ENCODE measurements at regions not wholly inside any gene's neighbourhood (a gene's known extent, or its start where the extent isn't known, plus 50 kb on each side); places are given as distances from the start of the nearest gene placed in this dataset.

- no peaks in the 10 kb centered on the region for H3K9me3 ChIP-seq
- no peaks in the 10 kb centered on the region for H3K36me3 ChIP-seq
- no peaks in the 10 kb centered on the region for H3K27me3 ChIP-seq
- no peak overlapping the region for H3K4me3 ChIP-seq (ENCODE audit: low read depth, low read length)
- DNase-seq = no peak
- no peak for TF ChIP-seq CTCF (IDR thresholded peaks at IDR 0.05; ENCODE audit: low read depth, low read length)
- no peaks in the 10 kb centered on the region for H3K4me1 ChIP-seq
Observed at GRCh38 chr4:119748853-119749252, 120.2 kb upstream of the PDE5A start.

GRCh38 chr4:119746951-119747350 is 118.3 kb upstream of the PDE5A start:
- no peaks in the 10 kb centered on the region for H3K27me3 ChIP-seq
- no peaks in the 10 kb centered on the region for H3K9me3 ChIP-seq
- DNase-seq = no peak
- TF ChIP-seq CTCF (IDR thresholded peaks at IDR 0.05; ENCODE audit: low read depth, low read length) = no peak
- no peak overlapping the region for H3K4me3 ChIP-seq (ENCODE audit: low read depth, low read length)
- no peaks in the 10 kb centered on the region for H3K36me3 ChIP-seq
- H3K4me1 ChIP-seq = no peaks in the 10 kb centered on the region

- Histone ChIP-seq H3K4me1 (no peaks in the 10 kb centered on the region), H3K4me3 (ENCODE audit: low read depth, low read length) (no peak overlapping the region), H3K36me3 (no peaks in the 10 kb centered on the region), H3K27me3 (no peaks in the 10 kb centered on the region), H3K9me3 (no peaks in the 10 kb centered on the region)
- DNase-seq = no peak
- TF ChIP-seq CTCF (IDR thresholded peaks at IDR 0.05; ENCODE audit: low read depth, low read length) = no peak
Observed at GRCh38 chr4:119745351-119745750, 116.7 kb upstream of the PDE5A start.

- H3K9me3 ChIP-seq = no peaks in the 10 kb centered on the region
- no peak overlapping the region for H3K4me3 ChIP-seq (ENCODE audit: low read depth, low read length)
- no peaks in the 10 kb centered on the region for H3K36me3 ChIP-seq
- H3K4me1 ChIP-seq = no peaks in the 10 kb centered on the region
- no peaks in the 10 kb centered on the region for H3K27me3 ChIP-seq
- no peak for TF ChIP-seq CTCF (IDR thresholded peaks at IDR 0.05; ENCODE audit: low read depth, low read length)
- no peak for DNase-seq
Observed at GRCh38 chr4:119744580-119744979, 116.0 kb upstream of the PDE5A start.

- Histone ChIP-seq H3K9me3 (no peaks in the 10 kb centered on the region), H3K4me1 (no peaks in the 10 kb centered on the region), H3K36me3 (no peaks in the 10 kb centered on the region), H3K27me3 (no peaks in the 10 kb centered on the region), H3K4me3 (ENCODE audit: low read depth, low read length) (no peak overlapping the region)
- TF ChIP-seq CTCF (IDR thresholded peaks at IDR 0.05; ENCODE audit: low read depth, low read length) = no peak
- DNase-seq = no peak
Observed at GRCh38 chr4:119743644-119744043, 115.0 kb upstream of the PDE5A start.

- Histone ChIP-seq H3K9me3 (no peaks in the 10 kb centered on the region), H3K4me3 (ENCODE audit: low read depth, low read length) (no peak overlapping the region), H3K36me3 (no peaks in the 10 kb centered on the region), H3K4me1 (no peaks in the 10 kb centered on the region; the same call in 1 of the 2 replicates), H3K27me3 (no peaks in the 10 kb centered on the region)
- no peak for TF ChIP-seq CTCF (IDR thresholded peaks at IDR 0.05; ENCODE audit: low read depth, low read length)
- no peak for DNase-seq
Observed at GRCh38 chr4:119739796-119740195, 111.2 kb upstream of the PDE5A start.
